ENCODE measurements at regions not wholly inside any gene's neighbourhood (a gene's known extent, or its start where the extent isn't known, plus 50 kb on each side); places are given as distances from the start of the nearest gene placed in this dataset.

DNA sequence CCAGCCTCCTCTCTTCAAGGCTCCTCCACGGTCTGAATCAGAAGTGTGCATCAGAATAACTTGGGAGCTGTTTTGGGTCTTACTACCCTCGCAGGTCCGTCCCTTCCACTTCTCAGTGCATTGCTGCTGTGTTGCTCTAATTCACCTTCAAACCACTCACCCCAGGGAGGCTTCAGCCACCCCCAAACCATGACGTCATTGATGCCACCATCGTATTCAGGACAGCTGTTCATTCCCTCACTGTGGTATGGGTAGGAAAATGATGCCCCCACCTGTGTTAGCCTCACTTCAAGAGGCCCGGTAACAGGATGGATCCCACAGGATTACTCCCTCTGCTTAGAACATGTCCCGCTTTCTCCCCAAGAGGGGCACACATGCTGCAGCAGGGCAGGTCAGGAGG is 1005.7 kb downstream of the UQCRFS1 start:
- TF ChIP-seq, protein P1, sequence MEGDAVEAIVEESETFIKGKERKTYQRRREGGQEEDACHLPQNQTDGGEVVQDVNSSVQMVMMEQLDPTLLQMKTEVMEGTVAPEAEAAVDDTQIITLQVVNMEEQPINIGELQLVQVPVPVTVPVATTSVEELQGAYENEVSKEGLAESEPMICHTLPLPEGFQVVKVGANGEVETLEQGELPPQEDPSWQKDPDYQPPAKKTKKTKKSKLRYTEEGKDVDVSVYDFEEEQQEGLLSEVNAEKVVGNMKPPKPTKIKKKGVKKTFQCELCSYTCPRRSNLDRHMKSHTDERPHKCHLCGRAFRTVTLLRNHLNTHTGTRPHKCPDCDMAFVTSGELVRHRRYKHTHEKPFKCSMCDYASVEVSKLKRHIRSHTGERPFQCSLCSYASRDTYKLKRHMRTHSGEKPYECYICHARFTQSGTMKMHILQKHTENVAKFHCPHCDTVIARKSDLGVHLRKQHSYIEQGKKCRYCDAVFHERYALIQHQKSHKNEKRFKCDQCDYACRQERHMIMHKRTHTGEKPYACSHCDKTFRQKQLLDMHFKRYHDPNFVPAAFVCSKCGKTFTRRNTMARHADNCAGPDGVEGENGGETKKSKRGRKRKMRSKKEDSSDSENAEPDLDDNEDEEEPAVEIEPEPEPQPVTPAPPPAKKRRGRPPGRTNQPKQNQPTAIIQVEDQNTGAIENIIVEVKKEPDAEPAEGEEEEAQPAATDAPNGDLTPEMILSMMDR (IDR thresholded peaks at IDR 0.05): no peak
- TF ChIP-seq POLR2A (IDR thresholded peaks at IDR 0.05) (no peak), POLR2AphosphoS5 (IDR thresholded peaks at IDR 0.05; ENCODE audit: insufficient read depth in 1 of 2, low read depth in 1 of 2) (no peak)

All from vagina (tissue), 2 donors.